ENCODE measurements at regions not wholly inside any gene's neighbourhood (a gene's known extent, or its start where the extent isn't known, plus 50 kb on each side); places are given as distances from the start of the nearest gene placed in this dataset.

DNA sequence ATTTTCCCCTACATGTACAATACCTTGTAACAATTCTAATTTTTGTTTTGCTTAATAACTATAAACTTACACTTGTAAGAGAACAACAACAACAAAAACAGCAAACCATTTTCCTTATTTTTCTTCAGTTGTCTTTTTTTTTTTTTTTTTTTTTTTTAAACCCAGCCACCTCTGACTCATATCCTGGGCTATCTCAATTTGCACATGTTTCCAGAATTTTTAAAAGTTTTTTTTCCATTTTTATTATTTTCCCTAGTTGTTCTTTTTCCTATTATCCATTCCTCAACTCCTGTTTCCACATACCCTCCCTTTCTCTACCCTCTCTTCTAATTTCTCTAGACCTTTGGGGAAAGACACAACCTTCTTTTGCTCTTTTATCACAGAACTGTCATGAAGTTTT lies 112.5 kb downstream of the EFEMP1 start:
- no peak for TF ChIP-seq POLR2A (IDR thresholded peaks at IDR 0.05)
- TF ChIP-seq, protein P1, sequence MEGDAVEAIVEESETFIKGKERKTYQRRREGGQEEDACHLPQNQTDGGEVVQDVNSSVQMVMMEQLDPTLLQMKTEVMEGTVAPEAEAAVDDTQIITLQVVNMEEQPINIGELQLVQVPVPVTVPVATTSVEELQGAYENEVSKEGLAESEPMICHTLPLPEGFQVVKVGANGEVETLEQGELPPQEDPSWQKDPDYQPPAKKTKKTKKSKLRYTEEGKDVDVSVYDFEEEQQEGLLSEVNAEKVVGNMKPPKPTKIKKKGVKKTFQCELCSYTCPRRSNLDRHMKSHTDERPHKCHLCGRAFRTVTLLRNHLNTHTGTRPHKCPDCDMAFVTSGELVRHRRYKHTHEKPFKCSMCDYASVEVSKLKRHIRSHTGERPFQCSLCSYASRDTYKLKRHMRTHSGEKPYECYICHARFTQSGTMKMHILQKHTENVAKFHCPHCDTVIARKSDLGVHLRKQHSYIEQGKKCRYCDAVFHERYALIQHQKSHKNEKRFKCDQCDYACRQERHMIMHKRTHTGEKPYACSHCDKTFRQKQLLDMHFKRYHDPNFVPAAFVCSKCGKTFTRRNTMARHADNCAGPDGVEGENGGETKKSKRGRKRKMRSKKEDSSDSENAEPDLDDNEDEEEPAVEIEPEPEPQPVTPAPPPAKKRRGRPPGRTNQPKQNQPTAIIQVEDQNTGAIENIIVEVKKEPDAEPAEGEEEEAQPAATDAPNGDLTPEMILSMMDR (IDR thresholded peaks at IDR 0.05 in 8 of 11, conservative IDR thresholded peaks at IDR 0.05 in 3 of 11) = no peak
- TF ChIP-seq POLR2AphosphoS5 (IDR thresholded peaks at IDR 0.05) = no peak
- intact Hi-C loops (cut with DNase I; ENCODE audit: low total_unique reads) = no loop called here
- Histone ChIP-seq H3K4me3 (no peak overlapping the region), H3K9me3 (peaks cover 0 to 9% (median 0%) of the 10 kb centered on the region in 8 donors), H3K36me3 (no peaks in the 10 kb centered on the region), H3K27me3 (replicated peaks in 1 of 7) (no peaks in the 10 kb centered on the region), H3K27ac (no peak overlapping the region), H3K4me1 (no peaks in the 10 kb centered on the region)
- no peak for DNase-seq

DNA sequence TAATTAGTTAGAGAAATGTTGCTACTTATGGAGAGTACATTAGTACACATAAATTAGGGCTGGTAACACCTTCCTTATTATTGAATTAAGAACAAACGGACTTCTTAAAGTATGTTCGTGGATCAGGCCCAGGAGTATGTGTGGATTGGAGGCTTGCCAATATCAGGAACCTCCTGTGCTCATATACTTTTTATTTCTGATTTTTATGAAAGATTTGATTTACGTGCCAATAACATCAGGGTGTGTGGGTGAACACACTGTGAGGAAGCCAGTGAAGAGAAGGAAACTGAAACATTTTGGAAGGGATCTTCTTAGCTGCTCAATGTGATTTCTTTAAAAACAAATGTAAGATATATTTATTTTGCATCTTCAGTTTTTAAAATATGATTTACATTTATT lies 113.0 kb downstream of the EFEMP1 start:
- DNase-seq = no peak
- Histone ChIP-seq H3K27ac (no peak overlapping the region), H3K9me3 (peaks cover 0 to 9% (median 0%) of the 10 kb centered on the region in 8 donors), H3K4me3 (no peak overlapping the region), H3K4me1 (no peaks in the 10 kb centered on the region), H3K27me3 (replicated peaks in 1 of 7) (no peaks in the 10 kb centered on the region), H3K36me3 (no peaks in the 10 kb centered on the region)
- TF ChIP-seq, protein P1 (IDR thresholded peaks at IDR 0.05 in 8 of 11, conservative IDR thresholded peaks at IDR 0.05 in 3 of 11) = no peak
- TF ChIP-seq POLR2AphosphoS5 (IDR thresholded peaks at IDR 0.05) (no peak), POLR2A (IDR thresholded peaks at IDR 0.05) (no peak)
- intact Hi-C loops (cut with DNase I; ENCODE audit: low total_unique reads) = no loop called here
- 79 to 87% (median 84%) methylated on average over 3 of the region's 3 CpGs for WGBS, 5 donors

DNA sequence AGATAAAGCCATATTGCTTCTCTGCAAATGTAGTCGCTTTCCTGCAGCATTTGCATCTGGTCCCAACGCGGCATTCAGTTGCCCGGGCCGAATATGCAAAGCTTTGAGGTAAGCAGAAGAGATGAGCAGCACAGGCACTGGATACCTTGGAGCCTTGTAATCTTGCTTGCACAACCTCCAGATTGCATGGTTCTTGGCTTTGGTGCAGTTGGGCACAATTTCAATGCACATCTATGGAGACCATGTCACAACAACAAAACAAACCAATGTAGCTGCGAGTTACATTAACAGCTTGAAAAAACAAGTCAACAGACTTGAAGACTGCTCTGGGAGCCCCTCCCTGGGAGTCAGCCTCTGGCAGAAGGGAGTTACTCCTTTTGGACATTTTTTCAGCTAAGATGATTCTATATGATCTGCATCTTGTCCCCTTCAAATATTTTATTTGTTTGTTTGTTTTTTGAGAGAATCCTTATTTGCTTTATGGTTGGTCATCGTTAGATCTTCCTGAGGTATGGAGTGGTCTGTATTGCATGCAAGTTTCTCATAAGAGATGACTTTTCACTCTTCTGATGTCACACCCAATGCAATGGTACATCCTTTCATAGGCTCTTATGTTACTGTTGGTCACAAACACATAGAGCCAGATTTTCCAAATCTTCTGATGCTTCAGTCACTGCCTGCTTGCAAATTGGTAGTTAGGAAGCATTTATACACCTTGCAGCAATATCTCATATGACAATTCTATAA lies 113.5 kb downstream of the EFEMP1 start:
- TF ChIP-seq, protein P1 (IDR thresholded peaks at IDR 0.05 in 8 of 11, conservative IDR thresholded peaks at IDR 0.05 in 3 of 11) = no peak
- no peak for TF ChIP-seq POLR2AphosphoS5 (IDR thresholded peaks at IDR 0.05)
- TF ChIP-seq POLR2A (IDR thresholded peaks at IDR 0.05) = no peak
- intact Hi-C loops (cut with DNase I; ENCODE audit: low total_unique reads) = no loop called here
- Histone ChIP-seq H3K9me3 (peaks cover 0 to 9% (median 0%) of the 10 kb centered on the region in 8 donors), H3K4me1 (no peaks in the 10 kb centered on the region), H3K36me3 (no peaks in the 10 kb centered on the region), H3K4me3 (no peak overlapping the region), H3K27ac (no peak overlapping the region), H3K27me3 (replicated peaks in 1 of 7) (no peaks in the 10 kb centered on the region)
- no peak for DNase-seq
- WGBS, 5 donors = 50 to 80% (median 72%) methylated on average over 7 of the region's 7 CpGs

DNA sequence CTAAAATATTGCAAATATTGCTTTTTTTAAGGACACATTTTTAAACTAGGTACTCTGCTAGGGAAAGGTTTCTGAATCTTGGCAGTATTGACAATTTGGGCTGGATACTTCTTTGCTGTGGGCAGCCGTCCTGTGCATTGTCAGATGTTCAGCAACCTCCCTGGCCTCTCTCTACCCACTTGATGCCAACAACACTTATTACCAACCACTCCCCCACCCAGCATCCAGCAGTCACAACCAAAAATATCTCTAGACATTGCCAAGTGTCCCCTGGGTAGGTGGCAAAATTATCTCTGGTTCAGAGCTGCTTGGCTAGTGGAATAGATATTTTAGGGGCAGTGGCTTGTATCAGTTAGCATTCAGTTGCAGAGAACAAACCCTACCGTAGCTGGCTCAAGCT lies 114.3 kb upstream of the PNPT1 start:
- intact Hi-C loops (cut with DNase I; ENCODE audit: low total_unique reads) = no loop called here
- H3K9me3 ChIP-seq = no peaks in the 10 kb centered on the region
- 80 to 91% (median 84%) methylated on average over 2 of the region's 2 CpGs for WGBS, 5 donors
- H3K4me3 ChIP-seq = no peak overlapping the region
- DNase-seq = no peak
- H3K4me1 ChIP-seq = no peaks in the 10 kb centered on the region
- H3K27ac ChIP-seq = no peak overlapping the region
- H3K36me3 ChIP-seq = no peaks in the 10 kb centered on the region
- TF ChIP-seq, protein P1 (IDR thresholded peaks at IDR 0.05 in 8 of 11, conservative IDR thresholded peaks at IDR 0.05 in 3 of 11) = no peak
- TF ChIP-seq POLR2A (IDR thresholded peaks at IDR 0.05) (no peak), POLR2AphosphoS5 (IDR thresholded peaks at IDR 0.05) (no peak)
- no peaks in the 10 kb centered on the region for H3K27me3 ChIP-seq (replicated peaks in 1 of 7)
